CD4-positive, alpha-beta T cell treated with Interleukin-2 at 100 ng/mL for 4 hours (primary cell): ENCODE measurements at regions not wholly inside any gene's neighbourhood (a gene's known extent, or its start where the extent isn't known, plus 50 kb on each side); places are given as distances from the start of the nearest gene placed in this dataset.

ENCODE experiments used
- DNase-seq: peaks from one replicate; pipeline ENCODE4 v3.0.0-alpha.2; 2020; ENCODE audit warnings: low spot score

- no peak for DNase-seq
Measured at GRCh38 chr2:176502619-176503018, 233.4 kb downstream of the MTX2 start.

GRCh38 chr2:176503776-176504175 lies 234.5 kb downstream of the MTX2 start:
- DNase-seq = no peak

- no peak for DNase-seq
Measured at GRCh38 chr2:176504440-176504839, 235.2 kb downstream of the MTX2 start.

- DNase-seq = no peak
Measured at GRCh38 chr2:176507786-176508185, 238.5 kb downstream of the MTX2 start.

GRCh38 chr2:176508374-176508773 lies 239.1 kb downstream of the MTX2 start:
- no peak for DNase-seq

GRCh38 chr2:176508984-176509740 lies 239.9 kb downstream of the MTX2 start:
- DNase-seq = no peak

- DNase-seq = no peak
Measured at GRCh38 chr2:176514276-176514675, 245.0 kb downstream of the MTX2 start.

GRCh38 chr2:176514805-176515500 lies 245.7 kb downstream of the MTX2 start:
- DNase-seq = no peak

- DNase-seq = no peak
Measured at GRCh38 chr2:176516051-176516602, 246.9 kb downstream of the MTX2 start.

GRCh38 chr2:176518823-176519222 lies 249.6 kb downstream of the MTX2 start:
- no peak for DNase-seq

GRCh38 chr2:176521878-176522670 lies 252.8 kb downstream of the MTX2 start:
- no peak for DNase-seq

- no peak for DNase-seq
Measured at GRCh38 chr2:176525086-176525485, 255.8 kb downstream of the MTX2 start.

- no peak for DNase-seq
Measured at GRCh38 chr2:176526995-176527901, 258.0 kb downstream of the MTX2 start.

- no peak for DNase-seq
Measured at GRCh38 chr2:176531608-176532007, 262.4 kb downstream of the MTX2 start.

- no peak for DNase-seq
Measured at GRCh38 chr2:176533505-176534193, 264.4 kb downstream of the MTX2 start.

GRCh38 chr2:176534798-176535466 lies 265.7 kb downstream of the MTX2 start:
- DNase-seq = no peak

GRCh38 chr2:176535467-176536113 lies 266.3 kb downstream of the MTX2 start:
- DNase-seq = no peak

GRCh38 chr2:176536439-176537133 lies 267.3 kb downstream of the MTX2 start:
- no peak for DNase-seq

- no peak for DNase-seq
Measured at GRCh38 chr2:176537932-176538331, 268.7 kb downstream of the MTX2 start.
